ENCODE measurements at regions not wholly inside any gene's neighbourhood (a gene's known extent, or its start where the extent isn't known, plus 50 kb on each side); places are given as distances from the start of the nearest gene placed in this dataset.
"Not testable (repeated sequence)": the region's sequence is repeated elsewhere in the genome, so short reads cannot be mapped to it uniquely, and the experiment has no call there.

DNA sequence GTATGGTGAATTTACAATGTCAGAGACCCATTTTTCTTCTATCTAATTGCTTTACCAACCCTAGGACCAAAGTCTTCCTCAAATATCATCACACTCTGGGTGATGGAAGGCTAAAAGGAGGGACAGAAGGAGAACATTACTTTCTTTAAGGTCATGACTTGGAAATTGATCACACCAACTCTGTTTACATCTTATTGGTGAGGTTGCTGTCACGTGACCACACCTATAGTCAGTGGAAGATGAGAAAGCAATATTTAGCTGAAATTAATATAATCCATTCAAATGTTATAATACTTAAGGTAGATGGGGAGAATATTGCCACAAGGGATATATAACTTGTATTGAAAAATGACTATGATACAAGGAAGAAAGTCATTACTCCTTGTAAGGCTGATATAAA lies 183.6 kb upstream of the SMIM30 start:
- no peak for DNase-seq (ENCODE audit: low spot score)

DNA sequence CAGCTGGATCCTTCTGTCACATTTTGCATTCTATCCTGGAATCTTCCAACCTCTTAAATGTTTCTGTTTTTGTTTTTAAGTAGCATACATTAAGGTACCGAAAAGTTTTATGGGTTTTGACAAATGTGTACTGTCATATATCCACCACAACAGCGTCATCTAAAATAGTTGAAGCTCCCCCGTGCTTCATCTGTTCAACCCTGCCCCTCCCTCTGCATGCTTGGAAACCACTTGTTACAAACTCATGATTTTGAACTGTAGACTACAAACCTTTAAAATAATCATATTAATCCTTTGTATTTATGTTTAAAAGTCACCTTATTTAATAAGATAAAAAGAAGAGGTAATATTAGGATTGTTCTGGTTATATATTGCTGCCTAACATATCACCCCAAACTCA lies 182.8 kb upstream of the SMIM30 start:
- no peak for DNase-seq (ENCODE audit: low spot score)

DNA sequence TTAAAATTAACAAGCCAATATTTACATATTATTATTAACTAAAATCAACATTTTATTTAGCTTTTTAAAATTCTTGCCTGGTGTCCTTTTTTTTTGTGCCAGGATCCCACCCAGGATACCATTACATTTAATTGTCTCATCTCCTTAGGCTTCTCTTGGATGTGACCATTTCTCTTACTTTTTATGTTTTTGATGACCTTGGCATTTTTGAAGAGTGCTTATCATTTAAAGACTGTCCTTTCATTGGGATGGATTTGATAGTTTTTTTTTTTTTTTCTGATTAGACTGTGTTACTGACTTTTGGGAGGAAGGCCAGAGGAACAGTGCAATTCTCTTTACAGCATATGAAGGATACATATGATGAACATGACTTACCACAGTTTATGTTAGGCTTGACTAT lies 181.4 kb upstream of the SMIM30 start:
- no peak for DNase-seq (ENCODE audit: low spot score)

DNA sequence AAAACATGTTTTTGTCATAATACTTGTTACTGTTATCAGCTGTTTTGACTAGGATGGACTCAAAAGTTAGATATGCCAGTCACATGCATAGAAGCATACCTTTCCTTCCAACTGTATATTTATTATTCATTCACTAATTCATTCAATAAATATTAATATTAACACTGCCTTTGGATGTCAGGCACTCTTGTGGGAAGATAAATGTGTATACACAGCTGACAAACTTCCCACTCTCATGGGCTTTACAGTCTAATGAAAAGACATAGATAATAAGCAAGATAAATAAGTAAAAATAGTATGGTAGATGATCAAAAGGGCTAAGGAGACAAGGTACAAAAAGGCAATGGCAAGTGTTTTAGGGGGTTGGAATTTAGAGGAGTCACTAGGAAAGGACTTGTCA lies 180.1 kb upstream of the SMIM30 start:
- DNase-seq (ENCODE audit: low spot score) = no peak

DNA sequence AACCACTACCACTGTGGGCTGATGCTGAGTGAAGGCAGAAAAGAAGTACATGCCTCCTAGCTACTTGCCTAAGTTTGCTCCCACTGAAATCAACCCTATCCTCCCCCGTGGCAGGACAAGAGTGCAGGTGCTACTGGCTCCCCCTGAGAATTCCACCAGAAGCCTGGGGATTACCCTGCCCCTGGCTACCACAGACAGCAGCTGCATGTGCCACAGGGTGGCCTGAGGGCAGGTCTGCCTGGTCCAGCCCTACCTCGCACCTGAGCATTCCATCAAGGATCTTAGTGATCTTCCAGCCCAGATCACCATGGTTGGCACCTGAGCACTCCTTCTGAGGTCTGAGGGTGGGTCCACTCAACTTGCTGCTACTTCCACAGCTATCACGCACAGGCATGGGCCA lies 176.4 kb upstream of the SMIM30 start:
- DNase-seq (ENCODE audit: low spot score) = no peak

DNA sequence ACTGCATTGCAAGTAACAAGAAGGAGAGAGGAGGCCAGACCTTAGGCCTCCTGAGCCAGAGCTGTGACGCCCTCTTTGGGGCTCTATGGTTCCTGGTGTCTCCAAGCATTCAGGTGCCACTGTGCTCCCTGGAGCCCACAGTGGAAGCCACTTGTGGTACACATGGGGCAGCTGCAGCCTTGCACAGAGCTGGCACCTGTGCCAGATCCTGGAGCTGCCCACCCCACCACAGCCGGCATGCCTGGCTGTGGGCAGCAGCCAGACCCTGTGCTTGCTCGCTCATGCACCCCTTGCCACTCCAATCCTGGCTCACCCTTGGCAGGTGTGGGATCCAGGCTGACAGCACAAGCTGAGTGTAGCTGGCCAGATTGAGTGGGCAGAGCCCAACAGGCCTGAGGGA lies 173.8 kb upstream of the SMIM30 start:
- no peak for DNase-seq (ENCODE audit: low spot score)

DNA sequence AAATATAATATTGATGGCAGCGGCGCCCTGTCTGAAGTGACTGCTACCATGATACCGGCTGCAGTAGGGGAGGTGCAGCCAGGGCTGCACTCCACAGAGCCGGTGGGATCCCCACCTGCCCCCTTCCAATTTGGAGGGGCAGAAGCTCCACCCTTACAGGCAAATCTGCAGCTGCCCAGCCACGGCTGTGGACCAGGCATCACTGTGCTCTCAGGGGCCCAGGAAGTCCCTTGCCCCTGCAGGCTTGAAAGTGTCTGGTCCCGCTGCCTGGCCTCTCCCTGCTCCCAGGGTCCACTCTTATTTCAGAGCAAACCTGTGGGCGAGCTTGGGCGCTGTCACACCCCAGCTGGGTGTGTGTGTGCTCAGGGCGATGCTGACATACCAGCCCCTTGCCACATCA lies 172.7 kb upstream of the SMIM30 start:
- no peak for DNase-seq (ENCODE audit: low spot score)

DNA sequence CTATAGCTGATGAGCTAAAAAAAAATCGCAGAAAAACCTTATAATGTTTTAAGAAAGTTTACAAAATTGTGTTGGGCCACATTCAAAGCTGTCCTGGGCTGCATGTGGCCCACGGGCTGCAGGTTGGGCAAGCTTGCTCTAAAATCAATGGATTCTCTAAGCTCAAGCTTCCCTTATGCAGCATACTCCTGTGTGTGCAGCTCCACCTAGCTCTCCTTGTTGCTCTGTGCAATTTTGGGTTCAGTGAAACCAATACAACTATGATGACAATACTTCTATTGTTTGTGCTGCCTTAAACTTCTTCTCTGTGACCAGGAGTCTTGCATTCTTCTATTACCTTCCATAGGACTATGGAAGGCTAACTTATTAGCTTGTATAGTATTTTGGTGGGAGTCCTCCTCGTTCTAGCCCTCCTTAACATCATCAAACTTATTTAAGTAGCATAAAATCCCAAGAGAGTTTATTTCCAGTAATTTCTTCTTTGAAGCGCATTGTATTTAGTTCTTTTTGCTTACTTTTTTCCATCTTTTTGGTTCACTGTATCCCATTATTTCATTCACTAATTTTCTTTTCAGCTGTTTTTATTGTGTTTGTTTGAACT lies 170.9 kb upstream of the SMIM30 start:
- peak; percentile 16 for DNase-seq (ENCODE audit: low spot score)

DNA sequence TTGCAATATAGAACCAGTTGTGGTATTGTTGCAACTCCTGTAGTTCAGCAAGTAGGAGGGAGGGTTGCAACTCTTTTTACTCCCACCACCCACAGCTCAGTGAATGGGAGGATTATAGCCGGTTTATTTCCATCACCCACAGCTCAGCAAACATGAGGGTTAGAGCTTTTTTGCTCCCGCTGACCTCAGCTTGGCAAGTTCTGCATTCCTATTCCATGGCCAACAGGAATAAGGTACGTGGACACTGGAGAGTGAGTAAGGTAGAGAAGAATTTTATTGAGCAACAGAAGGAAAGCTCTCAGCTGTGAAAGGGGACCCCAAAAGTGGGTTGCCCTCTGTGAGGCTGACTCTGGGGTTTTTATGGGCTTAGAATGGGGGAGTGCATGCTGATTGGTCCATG lies 167.1 kb upstream of the SMIM30 start:
- DNase-seq (ENCODE audit: low spot score) = no peak

DNA sequence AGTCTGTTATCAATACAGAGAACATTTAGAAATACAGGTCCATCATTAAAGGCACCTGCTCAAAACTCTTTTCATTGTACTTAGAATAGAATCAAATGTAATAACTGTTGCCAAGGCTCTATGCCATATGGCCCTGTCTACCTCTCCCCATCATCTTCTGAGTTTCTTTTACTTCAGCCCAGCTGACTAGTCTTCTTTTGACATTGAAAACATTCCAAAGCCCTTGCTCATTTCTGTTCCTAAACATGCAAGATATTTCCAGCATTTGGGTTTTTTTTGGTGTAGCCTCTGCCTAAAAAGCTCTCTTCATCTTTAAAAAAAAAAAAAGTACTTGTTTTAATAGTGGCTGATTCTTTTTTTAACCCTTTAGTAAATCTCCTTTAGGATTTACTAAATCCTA lies 165.5 kb upstream of the SMIM30 start:
- DNase-seq (ENCODE audit: low spot score) = no peak

DNA sequence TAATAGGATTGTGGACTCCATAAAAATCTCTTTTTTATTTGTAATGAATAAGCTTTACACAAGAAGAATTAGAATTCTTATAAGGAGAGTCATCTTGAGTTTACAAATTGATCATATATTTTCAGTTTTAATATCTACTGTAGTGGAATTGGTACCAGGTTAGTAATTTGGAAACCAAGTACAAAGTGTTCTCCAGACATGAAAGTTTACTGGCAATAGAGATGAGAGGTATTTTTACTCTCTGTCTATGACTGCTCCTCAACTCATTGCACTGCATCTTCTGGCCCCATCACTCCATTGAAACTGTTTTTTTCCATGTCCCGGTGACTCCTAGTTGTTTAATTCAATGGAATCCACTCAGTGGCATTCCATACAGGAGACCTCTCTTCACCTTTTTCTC lies 164.5 kb upstream of the SMIM30 start:
- DNase-seq (ENCODE audit: low spot score) = no peak

DNA sequence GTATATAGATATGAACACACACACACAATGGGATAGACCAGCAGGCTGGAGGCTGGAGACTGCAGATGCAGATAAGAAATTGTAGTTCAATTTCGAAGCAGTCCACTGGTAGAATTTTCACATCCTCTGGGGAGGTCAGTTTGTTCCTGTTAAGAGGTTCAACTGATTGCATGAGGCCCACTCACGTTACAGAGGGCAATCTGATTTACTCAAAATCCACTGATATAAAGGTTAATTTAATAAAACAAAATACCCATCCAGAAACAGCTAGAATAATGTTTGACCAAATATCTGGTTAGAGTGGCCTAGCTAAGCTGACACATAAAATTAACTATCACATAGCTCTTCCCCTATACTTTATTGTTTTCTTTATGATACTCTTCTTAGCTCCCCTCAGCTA lies 162.9 kb upstream of the SMIM30 start:
- DNase-seq (ENCODE audit: low spot score) = no peak

DNA sequence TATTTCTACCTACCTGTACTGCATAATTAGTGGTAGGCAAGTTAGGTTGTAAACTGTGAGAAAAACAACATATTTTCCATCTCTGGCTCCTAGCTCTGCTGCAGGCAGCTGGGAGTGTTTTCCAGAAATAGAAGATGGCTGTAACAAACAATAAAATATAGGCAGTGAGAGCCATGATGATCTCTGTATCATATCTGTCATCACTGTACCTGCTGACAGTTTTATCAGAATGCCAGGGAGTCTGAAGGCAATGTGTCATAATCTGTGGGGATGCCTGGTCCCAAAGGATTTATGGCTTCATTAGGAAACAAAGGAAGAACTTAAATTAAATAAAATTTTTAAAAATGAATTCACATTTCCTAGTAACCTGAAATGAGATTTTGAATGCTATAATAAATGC lies 160.9 kb upstream of the SMIM30 start:
- DNase-seq (ENCODE audit: low spot score) = no peak

DNA sequence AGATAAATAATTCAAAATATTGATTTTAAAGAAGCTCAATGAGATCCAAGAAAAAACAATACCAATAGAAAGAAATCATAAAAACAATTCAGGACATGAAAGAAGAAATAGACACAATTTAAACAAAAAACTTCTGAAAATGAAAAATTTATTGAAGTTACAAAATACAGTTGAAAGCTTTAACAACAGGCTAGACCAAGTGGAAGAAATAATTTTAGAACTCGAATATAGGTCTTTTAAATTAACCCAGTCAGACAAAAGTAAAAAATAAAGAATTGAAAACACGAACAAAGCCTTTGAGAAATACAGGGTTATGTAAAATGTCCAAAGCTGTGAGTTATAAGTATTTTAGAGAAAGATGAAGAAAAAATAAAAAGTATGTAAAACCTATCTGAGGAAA lies 152.4 kb upstream of the SMIM30 start:
- no peak for DNase-seq (ENCODE audit: low spot score)

DNA sequence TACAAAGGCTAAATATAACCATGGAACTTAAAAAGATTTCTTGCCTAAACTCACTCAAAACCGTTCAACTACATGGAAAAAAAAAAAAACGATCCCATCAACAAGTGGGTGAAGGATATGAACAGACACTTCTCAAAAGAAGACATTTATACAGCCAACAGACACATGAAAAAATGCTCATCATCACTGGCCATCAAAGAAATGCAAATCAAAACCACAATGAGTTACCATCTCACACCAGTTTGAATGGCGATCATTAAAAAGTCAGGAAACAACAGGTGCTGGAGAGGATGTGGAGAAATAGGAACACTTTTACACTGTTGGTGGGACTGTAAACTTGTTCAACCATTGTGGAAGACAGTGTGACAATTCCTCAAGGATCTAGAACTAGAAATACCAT lies 151.2 kb upstream of the SMIM30 start:
- DNase-seq (ENCODE audit: low spot score) = not testable (repeated sequence)

DNA sequence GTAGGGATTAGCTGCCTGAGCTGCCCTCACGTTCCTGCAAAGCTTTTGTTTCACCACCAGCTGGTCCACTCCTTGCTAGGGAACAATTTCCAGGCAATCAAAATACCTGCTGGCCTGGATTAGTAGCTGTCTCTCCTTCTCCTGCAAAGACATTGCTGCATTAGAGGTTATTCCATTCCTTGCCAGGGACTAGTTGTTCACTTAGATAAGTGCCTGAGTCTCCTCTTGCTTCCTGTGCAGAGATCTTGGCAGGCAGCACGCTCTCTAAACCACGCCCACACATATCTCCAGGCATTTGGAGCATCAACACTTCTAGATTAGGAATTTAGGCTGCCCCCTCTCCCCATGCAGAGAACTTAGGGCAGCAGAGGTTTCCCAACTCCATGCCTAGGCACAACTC lies 150.4 kb upstream of the SMIM30 start:
- no peak for DNase-seq (ENCODE audit: low spot score)

DNA sequence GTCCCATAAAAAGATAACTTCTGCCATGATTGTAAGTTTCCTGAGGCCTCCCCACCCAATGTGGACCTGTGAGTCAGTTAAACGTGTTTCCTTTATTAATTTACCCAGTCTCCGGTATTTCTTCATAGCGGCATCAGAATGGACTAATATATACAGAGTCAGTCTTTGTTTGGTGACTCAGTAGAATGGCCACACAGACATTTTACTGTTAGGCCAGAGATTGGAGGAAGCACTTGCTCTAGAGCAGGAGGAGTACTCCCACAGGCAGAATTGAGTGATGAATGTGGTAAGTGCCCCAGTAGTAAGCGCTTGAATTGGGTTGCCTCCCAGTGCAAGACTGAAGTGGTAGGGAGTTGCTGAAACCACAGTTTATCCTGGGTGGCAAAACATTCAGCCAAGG lies 149.5 kb upstream of the SMIM30 start:
- no peak for DNase-seq (ENCODE audit: low spot score)

DNA sequence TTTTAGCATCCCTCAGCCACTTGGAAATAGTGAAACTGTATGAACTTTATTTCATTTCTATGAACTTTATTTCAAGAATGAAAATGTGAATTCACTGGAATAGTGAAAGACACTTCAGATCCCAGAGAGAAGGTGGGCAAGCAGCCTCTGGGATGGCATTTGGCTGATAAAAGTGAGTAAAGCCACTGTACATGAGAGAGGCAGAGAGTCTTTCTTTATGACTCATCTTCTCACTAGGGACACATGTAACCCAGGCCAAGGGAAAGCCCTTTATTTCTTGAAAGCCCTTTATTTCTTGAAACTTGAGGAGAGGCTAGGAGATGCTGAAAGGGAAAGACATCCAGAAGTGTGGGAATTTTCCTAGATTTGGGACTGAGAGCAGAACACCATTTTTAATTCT lies 148.9 kb upstream of the SMIM30 start:
- no peak for DNase-seq (ENCODE audit: low spot score)

DNA sequence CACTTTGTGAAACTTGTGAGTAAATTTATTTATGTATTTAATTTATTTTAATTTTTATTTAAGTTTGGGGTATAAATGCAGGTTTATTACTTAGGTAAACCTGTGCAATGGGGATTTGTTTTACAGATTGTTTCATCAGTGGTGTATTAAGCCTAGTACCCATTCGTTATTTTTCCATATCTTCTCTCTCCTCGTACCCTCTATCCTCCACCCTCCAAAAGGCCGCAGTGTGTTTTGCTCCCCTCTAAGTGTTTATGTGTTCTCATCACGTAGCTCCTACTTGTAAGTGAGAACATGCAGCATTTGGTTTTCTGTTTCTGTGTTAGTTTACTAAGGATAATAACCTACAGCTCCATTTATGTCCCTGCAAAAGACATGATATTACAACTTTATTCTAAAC lies 145.4 kb upstream of the SMIM30 start:
- DNase-seq (ENCODE audit: low spot score) = no peak

DNA sequence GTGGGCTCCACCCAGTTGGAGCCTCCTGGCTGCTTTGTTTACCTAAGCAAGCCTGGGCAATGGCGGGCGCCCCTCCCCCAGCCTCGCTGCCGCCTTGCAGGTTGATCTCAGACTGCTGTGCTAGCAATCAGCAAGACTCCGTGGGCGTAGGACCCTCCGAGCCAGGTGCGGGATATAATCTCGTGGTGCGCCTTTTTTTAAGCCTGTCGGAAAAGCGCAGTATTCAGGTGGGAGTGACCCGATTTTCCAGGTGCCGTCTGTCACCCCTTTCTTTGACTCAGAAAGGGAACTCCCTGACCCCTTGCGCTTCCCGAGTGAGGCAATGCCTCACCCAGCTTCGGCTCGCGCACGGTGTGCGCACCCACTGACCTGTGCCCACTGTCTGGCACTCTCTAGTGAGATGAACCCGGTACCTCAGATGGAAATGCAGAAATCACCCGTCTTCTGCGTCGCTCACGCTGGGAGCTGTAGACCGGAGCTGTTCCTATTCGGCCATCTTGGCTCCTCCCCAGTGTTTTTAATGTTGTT lies 144.9 kb upstream of the SMIM30 start:
- DNase-seq (ENCODE audit: low spot score) = not testable (repeated sequence)

DNA sequence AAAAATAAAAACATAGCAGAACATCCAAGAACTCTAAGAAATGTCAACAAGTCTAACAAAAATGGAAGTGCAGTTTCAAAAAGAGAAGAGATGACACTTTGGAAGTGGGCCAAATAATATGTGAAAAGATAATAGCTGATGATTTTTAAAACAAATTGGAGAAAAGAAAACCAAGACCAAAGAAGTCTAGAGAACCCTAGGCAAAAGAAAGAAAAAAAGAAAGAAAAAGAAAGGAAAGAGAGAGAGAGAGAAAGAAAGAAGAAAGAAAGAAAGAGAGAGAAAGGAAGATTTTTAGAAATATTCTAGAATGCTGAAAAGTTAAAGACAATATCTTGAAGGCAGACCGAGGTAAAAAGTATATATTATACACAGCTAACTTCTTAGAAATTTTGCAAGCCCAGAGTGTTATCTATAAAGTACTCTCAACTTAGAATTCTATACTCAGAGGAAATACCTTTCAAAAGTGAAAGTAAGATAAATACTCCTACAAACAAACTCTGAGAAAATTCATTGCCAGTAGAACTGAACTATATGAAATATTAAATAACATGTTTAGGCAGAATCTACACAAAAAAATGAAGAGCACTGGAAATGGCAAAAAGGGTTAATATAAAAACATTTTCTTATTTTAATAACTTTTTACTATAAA lies 138.7 kb upstream of the SMIM30 start:
- no peak for DNase-seq (ENCODE audit: low spot score)

DNA sequence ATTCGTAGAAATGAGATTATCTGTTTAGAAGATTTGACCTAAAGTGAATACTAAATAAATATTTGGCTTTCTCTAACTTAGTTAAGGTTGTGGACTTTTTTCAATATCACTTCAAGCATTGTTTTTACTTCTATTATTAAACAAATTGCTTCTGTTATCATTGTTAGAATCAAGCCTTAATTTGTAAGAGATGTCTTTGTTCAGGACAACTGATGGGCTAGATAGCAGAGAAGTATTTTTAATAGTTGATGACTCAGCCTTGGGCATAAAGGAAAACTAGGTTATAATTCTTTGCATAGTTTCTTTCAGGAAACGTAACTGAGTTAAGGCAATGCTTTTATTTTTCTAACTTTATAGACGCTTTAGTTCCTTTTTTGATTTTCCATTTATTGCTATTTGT lies 128.8 kb upstream of the SMIM30 start:
- no peak for DNase-seq (ENCODE audit: low spot score)

DNA sequence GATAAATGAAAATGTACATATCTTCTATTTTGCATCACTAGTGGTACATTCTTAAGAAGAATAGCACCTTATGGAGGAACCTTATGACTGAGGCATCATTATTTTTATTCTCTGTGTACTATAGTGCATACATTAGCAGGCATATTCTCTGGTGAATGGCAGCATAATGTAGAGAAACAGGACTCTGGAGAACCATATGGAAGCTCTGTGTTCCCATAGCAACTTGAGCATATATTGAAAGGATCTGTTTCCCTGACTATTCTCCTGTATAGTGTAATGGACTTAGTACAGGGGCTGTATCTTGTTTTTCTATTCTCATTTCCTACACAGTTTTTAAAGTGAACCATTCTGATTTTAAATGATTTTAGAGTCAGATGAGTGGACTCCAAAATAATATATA lies 128.4 kb upstream of the SMIM30 start:
- DNase-seq (ENCODE audit: low spot score) = no peak

DNA sequence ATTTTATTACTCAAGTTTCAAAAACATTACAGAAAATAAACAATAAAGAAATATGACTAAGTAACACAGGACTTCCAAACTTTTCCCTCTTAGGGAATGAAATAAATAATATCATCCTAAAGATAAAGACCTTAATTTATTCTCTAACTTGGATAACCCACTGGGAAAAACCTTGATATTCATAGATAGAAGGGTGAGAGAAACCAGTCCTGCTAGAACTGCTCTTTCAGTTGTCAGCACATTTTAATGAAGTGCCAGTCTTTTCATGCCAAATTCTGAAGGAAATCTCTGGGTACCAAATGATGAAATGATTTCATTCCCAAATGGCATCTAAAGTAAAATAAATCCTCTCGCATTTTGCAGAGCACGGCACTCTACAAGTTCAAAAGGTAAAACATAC lies 114.5 kb upstream of the SMIM30 start:
- DNase-seq (ENCODE audit: low spot score) = no peak
